ACHN (cell line): ENCODE measurements at regions not wholly inside any gene's neighbourhood (a gene's known extent, or its start where the extent isn't known, plus 50 kb on each side); places are given as distances from the start of the nearest gene placed in this dataset.

Experiments used
- DNase-seq: peaks from one replicate; pipeline ENCODE4 v3.0.0-alpha.2; 2015
- in situ Hi-C: cut with HindIII; loops from 2 replicates; pipeline ENCODE4 v1.10.0; 2017; ENCODE audit warnings: low sequenced_read_pairs, low pct_ligation_motif_present, low pct_unique_long_range_greater_than_20kb

DNA sequence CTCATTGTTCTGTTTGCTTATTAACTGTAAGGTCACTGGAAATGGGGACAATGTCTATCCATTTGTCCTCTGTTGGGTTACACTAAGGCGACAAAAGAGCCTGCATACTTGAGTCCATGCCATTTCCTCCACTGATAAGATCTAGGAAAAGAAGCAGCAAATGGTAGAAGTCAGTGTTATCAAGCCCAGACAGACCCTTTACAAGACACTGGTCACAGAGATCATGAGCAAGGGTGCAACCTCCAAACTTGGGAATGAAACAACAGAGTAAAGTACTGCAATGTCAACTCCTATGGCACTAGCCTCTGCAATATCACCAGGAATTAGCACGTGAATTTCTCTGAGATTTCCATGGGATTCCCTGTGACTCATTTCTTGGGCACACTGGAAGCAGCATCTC lies 126.9 kb downstream of the ID4 start:
- DNase-seq, result no peak
- in situ Hi-C loops, result no loop called here

DNA sequence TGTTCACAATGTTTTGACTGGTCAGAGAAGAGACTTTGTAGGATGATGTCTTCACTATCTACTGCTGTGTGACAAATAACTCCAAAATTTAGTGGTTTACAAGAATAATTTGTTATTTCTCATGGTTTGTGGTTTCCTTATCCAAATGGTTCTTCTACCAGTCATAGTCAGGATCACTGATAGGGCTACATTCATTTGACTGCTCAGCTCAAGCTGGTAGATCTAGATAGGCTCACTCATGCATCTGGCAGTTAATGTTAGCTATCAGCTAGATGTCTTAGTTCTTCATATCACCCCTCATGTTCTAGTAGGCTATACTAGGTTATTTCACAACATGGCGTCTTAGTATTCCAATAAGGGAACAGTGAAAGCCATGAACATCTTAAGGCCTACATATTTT lies 131.0 kb downstream of the ID4 start:
- DNase-seq, result no peak
- in situ Hi-C loops, result no loop called here

DNA sequence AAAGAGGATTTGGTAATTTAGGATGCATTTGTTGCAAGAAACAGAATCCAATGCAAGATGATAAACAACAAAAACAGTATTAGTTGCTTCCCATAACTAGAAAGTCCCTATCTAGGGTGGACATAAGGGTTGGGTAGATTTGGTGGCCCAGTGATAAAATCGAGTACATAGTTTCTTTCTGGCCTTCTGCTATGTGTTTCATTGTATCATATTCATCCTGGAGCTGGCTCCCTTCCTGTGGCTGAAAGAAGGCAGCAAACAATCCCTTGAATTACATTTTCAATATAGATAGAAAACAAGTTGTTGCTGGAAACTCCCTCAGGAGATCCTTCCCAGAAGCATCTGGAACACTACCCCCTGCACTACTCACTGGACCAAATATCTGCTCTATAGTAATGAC lies 135.1 kb downstream of the ID4 start:
- in situ Hi-C loops, result no loop called here

DNA sequence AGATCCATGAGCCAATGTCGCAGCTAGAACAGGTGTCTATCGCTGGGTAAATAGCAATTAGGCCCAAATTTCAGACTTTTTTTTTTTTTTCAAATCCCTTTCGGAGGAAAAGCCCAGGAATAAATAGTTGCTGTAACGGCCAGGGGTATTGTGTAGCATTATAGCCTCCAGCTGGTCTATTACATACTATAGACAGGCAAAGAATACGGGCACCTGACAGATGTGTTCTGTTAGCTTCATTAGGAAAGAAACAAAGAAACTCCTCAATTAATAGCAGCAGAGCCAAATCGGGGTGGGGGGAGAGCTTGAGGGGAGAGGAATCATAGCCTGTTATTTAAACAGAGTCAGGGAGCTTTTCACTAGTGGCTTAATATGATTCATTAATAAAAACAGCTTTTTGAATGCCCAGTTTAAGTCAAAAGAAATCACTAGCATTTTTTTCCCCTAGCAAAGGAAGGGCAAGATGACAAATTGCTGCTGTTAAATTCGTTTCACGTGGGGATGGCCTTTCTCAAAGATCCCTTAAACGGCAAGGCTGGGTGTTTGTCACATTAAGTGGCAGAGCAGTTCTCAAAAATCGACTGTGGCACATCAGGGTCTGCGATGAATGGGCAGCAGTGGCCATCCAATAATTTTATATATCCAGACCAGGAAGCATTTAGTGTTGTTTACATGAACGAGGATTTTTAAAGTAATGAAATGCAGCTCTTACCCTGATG lies 139.4 kb downstream of the ID4 start:
- no peak for DNase-seq
- in situ Hi-C loops, result no loop called here

More for the DNA sequence above, 135.1 kb downstream of the ID4 start:
- DNase-seq, result no peak

DNA sequence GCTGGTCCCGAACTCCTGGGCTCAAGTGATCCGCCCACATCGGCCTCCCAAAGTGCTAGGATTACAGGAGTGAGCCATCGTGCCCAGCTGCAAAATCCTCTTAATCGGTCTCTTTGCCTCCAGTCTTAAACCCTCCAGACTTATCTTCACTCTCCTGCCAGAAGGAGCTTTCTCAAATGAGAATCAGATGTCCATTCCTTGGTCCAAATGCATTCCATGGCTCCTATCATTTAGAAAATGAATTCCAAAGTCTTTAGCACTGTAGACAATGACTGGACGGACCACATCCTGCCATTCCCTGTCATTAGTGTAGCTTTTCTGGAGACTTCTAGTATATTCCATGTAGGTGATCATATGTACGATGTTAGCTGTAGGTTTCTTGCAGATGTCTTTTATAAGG lies 141.9 kb downstream of the ID4 start:
- no peak for DNase-seq
- in situ Hi-C loops, result no loop called here

DNA sequence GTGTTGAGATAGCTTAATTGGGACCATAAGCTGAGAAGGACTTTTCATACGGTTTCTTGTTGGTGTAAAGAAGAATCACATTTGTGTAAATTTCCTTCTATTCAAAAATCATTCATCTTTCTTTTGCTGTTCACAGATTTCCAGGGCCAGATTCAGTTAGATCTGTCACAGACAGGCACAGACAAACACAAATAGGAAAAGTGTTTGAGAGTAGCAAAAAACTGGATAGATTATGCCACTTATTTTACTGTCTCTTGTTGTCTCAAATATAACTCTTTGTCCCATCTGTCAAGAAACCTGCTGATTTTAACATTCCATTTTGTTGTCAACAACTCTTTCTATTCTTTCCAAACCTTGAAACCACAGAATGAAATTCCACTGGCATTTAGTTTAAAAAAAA lies 142.8 kb downstream of the ID4 start:
- no peak for DNase-seq
- in situ Hi-C loops, result no loop called here

DNA sequence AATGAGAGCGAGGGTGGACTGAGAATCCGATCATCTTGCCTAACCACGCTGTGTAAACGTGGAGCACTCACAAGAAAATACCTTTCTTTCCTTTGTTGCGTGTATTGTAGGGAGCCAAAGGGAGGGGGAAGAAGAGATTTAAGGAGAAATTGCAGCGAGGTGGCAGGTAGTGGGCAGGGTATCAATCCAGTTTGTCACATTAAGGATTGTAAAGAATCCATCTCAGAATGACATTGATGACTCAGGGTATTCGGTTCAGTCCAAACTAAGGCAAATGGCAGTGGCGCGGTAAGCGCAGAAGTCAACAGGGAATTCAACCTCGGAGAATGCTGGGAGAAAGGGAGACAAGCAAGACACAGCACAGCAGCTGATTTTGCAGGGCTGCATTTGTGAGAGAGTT lies 146.2 kb downstream of the ID4 start:
- DNase-seq, result no peak
- in situ Hi-C loops, result no loop called here

DNA sequence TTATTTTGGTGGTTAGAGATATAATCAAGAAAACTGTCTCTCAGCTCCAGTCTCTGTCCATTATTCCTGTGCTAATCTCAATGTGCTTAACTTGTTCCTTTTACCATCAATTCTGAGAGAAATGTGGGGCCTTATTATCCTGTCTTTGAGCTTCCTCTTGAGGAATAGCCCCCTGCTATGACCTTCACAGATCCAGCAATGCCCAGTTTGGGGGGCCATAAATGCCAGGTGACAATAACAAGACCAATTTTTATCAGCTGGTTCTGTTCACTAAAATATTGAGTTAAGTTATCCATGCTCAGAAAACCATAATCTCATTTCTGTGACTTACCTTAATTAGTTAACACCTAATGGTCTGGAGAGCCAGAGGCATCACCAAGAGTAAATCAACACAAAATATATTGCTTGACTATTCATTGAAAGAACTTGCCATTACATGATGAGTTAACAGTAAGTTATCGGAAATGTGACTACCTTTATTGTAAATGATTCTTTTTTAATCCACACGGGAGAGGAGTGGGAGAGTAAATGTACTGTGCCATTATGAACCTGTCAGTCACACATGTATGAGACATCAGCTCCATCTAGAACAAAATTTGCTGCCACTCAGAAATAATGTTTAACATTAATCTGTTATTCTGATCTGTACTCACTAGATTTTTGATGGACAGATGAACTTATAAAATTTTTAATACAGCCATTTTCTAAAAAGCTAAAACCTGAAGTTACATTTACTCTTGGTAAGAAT lies 149.7 kb downstream of the ID4 start:
- in situ Hi-C loops, result no loop called here
- no peak for DNase-seq

DNA sequence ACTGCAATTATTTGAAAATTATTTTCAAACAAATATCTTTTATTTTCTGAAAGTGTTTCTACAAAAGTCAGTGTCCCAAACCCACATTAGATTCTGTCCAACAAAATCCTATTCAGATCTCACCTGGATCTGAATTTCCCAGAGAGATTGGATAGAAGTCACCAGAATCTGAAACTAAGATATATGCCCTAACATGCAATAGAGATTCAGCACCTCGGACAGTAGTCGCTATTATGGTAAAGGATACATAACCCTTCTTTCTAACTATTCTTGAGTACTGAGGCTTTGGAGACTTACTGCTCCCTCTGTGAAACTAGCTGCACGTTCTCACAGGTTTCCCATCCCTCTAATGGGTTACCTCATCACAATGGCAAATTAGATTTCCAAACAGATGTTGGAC lies 151.4 kb downstream of the ID4 start:
- peak; percentile 25 for DNase-seq
- in situ Hi-C loops, result no loop called here

DNA sequence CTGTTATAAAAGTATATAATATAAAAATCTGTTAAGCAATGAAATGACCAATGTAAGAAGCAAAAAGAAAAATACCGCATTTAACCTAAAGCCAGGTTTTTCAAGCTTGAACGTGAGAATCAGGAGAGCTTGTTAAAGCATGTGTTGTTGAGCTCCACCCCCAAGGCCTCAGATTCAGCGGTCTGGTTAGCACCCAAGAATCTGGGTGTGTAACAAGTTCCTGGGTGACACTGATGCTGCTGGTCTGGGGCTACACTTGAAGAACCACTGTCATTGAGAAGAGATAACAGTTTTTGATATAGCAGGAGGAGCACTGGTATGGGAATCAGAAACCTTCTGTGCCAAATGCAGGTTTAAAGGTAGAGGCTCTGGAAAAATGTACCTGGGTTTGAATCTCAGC lies 154.0 kb downstream of the ID4 start:
- no peak for DNase-seq
- in situ Hi-C loops, result no loop called here

DNA sequence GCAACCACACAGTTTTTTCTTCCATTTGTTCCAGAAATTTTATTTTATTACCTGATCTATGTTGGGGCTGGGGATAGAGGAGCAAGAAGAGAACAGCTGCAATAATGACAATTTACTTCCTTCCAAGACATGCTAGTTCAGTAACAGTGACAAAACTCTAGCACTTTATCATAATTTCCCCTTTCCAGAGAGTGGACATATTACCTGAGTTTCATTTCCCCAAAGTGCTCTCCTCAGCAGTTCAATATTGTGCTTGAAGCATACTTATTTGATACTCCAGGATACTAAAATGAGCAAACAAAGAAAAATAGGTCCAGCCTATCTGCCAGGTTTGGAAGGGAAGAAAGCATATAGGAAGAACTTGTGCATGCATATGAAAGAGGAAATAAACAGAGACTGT lies 157.7 kb downstream of the ID4 start:
- DNase-seq, result no peak
- in situ Hi-C loops, result no loop called here

DNA sequence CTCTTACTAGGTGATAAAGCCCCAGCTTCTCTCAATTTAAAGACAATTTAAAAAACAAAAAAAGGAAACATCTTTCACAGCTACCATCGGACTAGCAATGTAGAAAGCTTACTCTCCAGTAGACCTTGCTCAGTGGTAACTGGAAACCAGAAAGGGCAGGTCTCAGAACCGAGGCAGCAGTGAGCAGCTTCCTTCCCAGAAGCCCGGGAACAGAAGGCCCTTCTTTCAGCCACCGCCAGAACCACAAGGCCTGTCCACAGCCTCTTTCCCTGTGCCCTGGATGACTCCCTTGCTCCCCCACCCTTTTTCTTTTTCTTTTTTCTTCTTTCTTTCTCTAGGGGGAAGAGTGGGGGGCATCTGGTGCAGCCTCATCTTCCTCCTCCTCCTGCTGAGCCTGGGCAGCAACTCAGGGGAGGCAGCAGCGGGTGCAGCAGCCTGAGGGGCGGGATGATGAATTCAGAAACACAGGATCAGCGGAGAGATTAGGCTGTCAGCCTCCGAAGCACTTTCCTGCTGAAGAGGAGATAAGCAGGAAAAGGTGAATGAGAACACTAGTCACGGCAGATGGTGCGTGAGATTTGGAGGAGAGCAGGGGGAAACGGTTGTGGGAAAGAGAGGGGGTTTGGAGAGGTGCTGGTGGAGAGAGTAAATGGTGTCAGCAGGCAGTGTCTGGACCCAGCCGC lies 158.5 kb downstream of the ID4 start:
- in situ Hi-C loops, result no loop called here
- DNase-seq, result no peak

DNA sequence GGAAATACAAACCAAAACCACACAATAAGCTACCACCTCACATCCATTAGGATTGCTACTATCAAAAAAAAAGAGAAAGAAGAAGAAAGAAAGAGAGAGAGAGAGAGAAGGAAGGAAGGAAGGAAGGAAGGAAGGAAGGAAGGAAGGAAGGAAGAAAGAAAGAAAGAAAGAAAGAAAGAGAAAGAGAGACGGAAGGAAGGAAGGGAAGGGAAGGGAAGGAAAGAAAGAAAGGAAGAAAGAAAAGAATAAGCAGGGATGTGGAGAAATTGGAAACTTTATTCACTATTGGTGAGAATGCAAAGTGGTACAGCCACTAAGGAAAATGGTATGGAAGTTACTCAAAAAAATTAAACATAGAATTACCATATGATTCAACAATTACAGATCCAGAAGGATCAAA lies 159.9 kb downstream of the ID4 start:
- DNase-seq, result no peak
- in situ Hi-C loops, result no loop called here

DNA sequence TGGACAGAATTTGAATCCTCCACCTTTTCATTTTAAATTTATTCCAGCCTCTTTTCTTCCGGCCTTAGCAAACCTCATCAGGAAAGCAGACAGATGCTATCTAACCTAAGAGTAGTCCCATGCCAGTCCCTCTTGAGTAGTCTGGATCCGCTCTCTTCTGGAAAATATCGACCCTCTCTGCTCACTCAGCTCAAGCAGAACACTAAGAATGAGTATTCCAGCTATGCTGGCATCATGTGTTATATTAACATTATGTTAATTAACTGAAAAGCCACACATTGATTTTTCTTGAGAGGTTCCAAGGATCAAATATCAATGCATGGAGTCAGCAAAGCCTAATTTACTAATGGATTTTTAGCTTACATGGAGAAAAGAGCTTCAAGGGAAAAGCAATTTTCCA lies 161.4 kb downstream of the ID4 start:
- no peak for DNase-seq
- in situ Hi-C loops, result no loop called here

DNA sequence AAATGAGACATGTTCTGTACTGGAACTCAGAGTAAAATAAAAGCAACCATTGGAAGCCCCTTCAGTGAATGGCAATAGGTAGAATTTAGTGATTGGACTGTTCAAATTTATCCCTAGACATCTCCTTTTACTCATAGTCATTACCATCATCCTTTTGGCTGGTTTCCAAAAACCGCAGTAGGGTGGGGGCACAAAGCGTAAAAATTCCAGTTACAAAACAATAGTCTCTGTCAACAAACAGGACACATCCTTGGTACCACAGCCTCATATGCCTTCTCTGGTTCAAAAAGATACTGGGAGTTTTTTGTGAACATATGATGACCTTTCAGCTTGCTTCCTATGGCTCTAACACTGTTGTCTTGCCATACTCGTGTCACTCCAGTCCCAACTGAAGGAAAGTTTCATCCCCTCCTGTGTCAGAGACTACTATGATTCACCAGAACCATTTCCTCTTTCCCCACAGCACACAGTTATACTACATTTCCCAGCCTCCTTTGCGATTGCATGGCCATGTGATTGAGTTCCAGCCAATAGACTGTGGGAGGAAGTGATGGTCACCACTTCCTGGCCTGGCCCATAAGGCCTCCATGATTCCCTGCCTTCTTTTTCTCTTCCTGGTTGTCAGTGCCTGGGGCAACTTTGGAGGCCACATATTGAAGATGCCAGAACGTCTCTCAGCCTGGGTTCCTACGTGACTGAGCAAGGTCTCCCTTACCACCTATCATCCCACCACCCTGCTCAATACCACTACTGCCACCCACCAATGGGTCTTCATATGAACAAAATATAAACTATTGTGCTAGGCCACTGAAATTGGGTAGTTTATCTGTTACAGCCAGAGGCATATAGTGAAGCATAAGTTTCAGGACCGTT lies 162.4 kb downstream of the ID4 start:
- in situ Hi-C loops, result no loop called here
- peak; percentile 46 for DNase-seq

DNA sequence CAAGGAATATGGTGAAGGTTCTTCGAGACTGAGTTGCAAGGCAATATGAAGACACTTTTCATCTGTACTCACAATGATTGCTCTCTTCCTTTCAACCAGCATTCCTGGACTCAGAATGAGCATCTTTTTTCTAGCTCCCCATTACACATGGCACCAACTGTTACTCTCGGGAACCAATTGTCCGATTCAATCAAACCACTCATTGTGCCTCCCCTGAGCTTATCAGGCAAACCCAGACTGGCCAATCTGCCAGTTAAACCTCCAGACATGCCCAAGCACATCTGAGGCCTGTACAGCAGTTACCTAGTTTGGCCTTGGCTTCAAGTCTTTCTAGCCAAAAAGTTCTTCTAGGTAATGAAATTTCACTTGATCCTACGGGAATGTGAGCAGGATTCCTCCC lies 164.1 kb downstream of the ID4 start:
- DNase-seq, result no peak
- in situ Hi-C loops, result no loop called here

DNA sequence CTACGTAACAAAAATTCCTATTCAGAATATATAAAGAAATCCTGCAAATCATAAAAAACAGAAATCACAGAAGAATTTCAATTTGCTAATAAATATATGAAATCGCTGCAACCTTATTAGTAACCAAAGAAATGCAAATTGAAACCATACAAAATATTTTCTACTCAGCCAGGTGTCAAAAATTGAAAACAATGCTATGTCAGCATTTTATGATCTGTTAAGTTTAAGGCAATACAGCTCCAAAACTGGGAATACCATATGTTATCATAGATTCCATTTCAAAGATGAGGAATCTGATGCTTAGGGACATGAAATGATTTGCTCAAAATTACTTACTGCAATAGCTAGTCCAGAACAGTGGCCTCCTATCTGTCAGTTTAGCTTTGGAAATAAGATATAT lies 168.9 kb downstream of the ID4 start:
- DNase-seq, result no peak
- in situ Hi-C loops, result no loop called here

DNA sequence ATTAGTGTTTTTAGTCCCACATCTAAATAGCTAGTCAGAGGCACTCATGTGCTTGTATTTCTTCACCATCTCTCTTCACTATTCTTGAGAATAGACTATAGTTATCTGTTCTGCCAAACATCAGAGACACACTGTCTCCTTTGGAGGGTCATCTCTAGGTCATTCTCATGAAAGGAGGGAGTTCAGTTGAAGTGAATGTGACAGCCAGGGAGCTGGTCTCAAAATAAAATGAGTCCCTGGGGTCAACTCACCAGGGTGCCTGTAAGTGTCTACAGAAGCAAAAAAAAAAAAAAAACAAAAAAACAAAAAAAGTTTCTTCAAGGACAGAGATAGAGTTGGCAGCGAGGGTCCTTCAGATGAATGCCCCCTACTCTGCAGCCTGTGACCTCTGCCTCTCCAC lies 171.0 kb downstream of the ID4 start:
- DNase-seq, result no peak
- in situ Hi-C loops, result no loop called here
